Stomach smooth muscle (tissue), 2 donors: ENCODE measurements at regions not wholly inside any gene's neighbourhood (a gene's known extent, or its start where the extent isn't known, plus 50 kb on each side); places are given as distances from the start of the nearest gene placed in this dataset.
"Not testable (repeated sequence)": the region's sequence is repeated elsewhere in the genome, so short reads cannot be mapped to it uniquely, and the experiment has no call there.

Experiments used
- H3K27ac ChIP-seq: one replicate; pipeline ENCODE4 v1.7.0; 2013; ENCODE audit warnings: mild to moderate bottlenecking, low read length, inconsistent platforms
- H3K27me3 ChIP-seq, 2 donors: one replicate each; pipeline ENCODE4 v1.7.0; 2013; ENCODE audit warnings: low read length in 2 of 2; ENCODE audit not compliant: insufficient read depth in 2 of 2, control insufficient read depth in 1 of 2
- H3K36me3 ChIP-seq, 2 donors: one replicate each; pipeline ENCODE4 v1.7.0; 2013; ENCODE audit warnings: low read length in 2 of 2; ENCODE audit not compliant: control insufficient read depth in 2 of 2, insufficient read depth in 2 of 2
- H3K4me1 ChIP-seq: one replicate; pipeline ENCODE4 v1.7.0; 2013; ENCODE audit warnings: low read length; ENCODE audit not compliant: control insufficient read depth, insufficient read depth
- H3K4me3 ChIP-seq, 2 donors: one replicate each; pipeline ENCODE4 v1.7.0; 2013; ENCODE audit warnings: low read length in 2 of 2
- H3K9ac ChIP-seq, 2 donors: one replicate each; pipeline ENCODE4 v1.7.0; 2013; ENCODE audit warnings: low read length in 2 of 2, mild to moderate bottlenecking in 1 of 2
- H3K9me3 ChIP-seq, 2 donors: one replicate each; pipeline ENCODE4 v1.7.0; 2013; ENCODE audit warnings: low read length in 2 of 2; ENCODE audit not compliant: control insufficient read depth in 2 of 2
- donor health status: healthy.
- donor health status: Pancreatic carcinoma.

GRCh38 chr15:38127306-38127771, 125.3 kb upstream of the SPRED1 start:
- Histone ChIP-seq H3K9ac (no peak overlapping the region), H3K9me3 (no peaks in the 10 kb centered on the region), H3K36me3 (no peaks in the 10 kb centered on the region), H3K27ac (no peak overlapping the region), H3K27me3 (no peaks in the 10 kb centered on the region), H3K4me3 (no peak overlapping the region), H3K4me1 (no peaks in the 10 kb centered on the region)

- Histone ChIP-seq H3K4me3 (no peak overlapping the region), H3K36me3 (no peaks in the 10 kb centered on the region), H3K27ac (no peak overlapping the region), H3K27me3 (no peaks in the 10 kb centered on the region), H3K9ac (no peak overlapping the region), H3K4me1 (no peaks in the 10 kb centered on the region), H3K9me3 (no peaks in the 10 kb centered on the region)
Measured at GRCh38 chr15:38128341-38128781, 124.3 kb upstream of the SPRED1 start.

- Histone ChIP-seq H3K36me3 (no peaks in the 10 kb centered on the region), H3K9ac (no peak overlapping the region), H3K9me3 (no peaks in the 10 kb centered on the region), H3K4me3 (no peak overlapping the region), H3K27ac (peak overlapping the region; percentile 72), H3K27me3 (no peaks in the 10 kb centered on the region), H3K4me1 (no peaks in the 10 kb centered on the region)
Measured at GRCh38 chr15:38128921-38129320, 123.7 kb upstream of the SPRED1 start.

- H3K36me3 ChIP-seq: no peaks in the 10 kb centered on the region
- peak overlapping the region; percentile 62 to 67 for H3K9ac ChIP-seq
- peak overlapping the region; percentile 72 for H3K27ac ChIP-seq
- H3K9me3 ChIP-seq: no peaks in the 10 kb centered on the region
- H3K27me3 ChIP-seq: no peaks in the 10 kb centered on the region
- no peaks in the 10 kb centered on the region for H3K4me1 ChIP-seq
- H3K4me3 ChIP-seq: peak overlapping the region; percentile 17 to 44
Measured at GRCh38 chr15:38129531-38130204, 123.0 kb upstream of the SPRED1 start.

- Histone ChIP-seq H3K27ac (peak overlapping the region; percentile 72), H3K4me3 (peak overlapping the region; percentile 17 to 44), H3K27me3 (no peaks in the 10 kb centered on the region), H3K36me3 (no peaks in the 10 kb centered on the region), H3K9me3 (no peaks in the 10 kb centered on the region), H3K4me1 (no peaks in the 10 kb centered on the region), H3K9ac (peak overlapping the region; percentile 62 to 67)
Measured at GRCh38 chr15:38130205-38130567, 122.5 kb upstream of the SPRED1 start.

- Histone ChIP-seq H3K4me3 (no peak overlapping the region), H3K27me3 (no peaks in the 10 kb centered on the region), H3K4me1 (no peaks in the 10 kb centered on the region), H3K27ac (peak overlapping the region; percentile 72), H3K9ac (peak overlapping the region in 1 of 2 donors; percentile 67), H3K9me3 (no peaks in the 10 kb centered on the region), H3K36me3 (no peaks in the 10 kb centered on the region)
Measured at GRCh38 chr15:38130740-38131498, 121.7 kb upstream of the SPRED1 start.

- Histone ChIP-seq H3K27ac (no peak overlapping the region), H3K9ac (no peak overlapping the region), H3K36me3 (no peaks in the 10 kb centered on the region), H3K27me3 (no peaks in the 10 kb centered on the region), H3K4me1 (no peaks in the 10 kb centered on the region), H3K9me3 (no peaks in the 10 kb centered on the region), H3K4me3 (no peak overlapping the region)
Measured at GRCh38 chr15:38134252-38134651, 118.4 kb upstream of the SPRED1 start.

GRCh38 chr15:38142195-38142594, 110.4 kb upstream of the SPRED1 start:
- not testable (repeated sequence) for H3K9ac ChIP-seq, H3K4me3 ChIP-seq, H3K27ac ChIP-seq, H3K36me3 ChIP-seq, H3K27me3 ChIP-seq, H3K9me3 ChIP-seq, H3K4me1 ChIP-seq

GRCh38 chr15:38144921-38145320, 107.7 kb upstream of the SPRED1 start:
- Histone ChIP-seq H3K27ac (no peak overlapping the region), H3K4me1 (no peaks in the 10 kb centered on the region), H3K36me3 (no peaks in the 10 kb centered on the region), H3K27me3 (no peaks in the 10 kb centered on the region), H3K9me3 (no peaks in the 10 kb centered on the region), H3K4me3 (no peak overlapping the region), H3K9ac (no peak overlapping the region)

- no peaks in the 10 kb centered on the region for H3K4me1 ChIP-seq
- no peaks in the 10 kb centered on the region for H3K27me3 ChIP-seq
- no peaks in the 10 kb centered on the region for H3K9me3 ChIP-seq
- no peaks in the 10 kb centered on the region for H3K36me3 ChIP-seq
- no peak overlapping the region for H3K4me3 ChIP-seq
- H3K27ac ChIP-seq: no peak overlapping the region
- no peak overlapping the region for H3K9ac ChIP-seq
Measured at GRCh38 chr15:38145651-38146111, 107.0 kb upstream of the SPRED1 start.

GRCh38 chr15:38147246-38147645, 105.4 kb upstream of the SPRED1 start:
- no peaks in the 10 kb centered on the region for H3K36me3 ChIP-seq
- H3K27ac ChIP-seq: no peak overlapping the region
- H3K9ac ChIP-seq: no peak overlapping the region
- H3K9me3 ChIP-seq: no peaks in the 10 kb centered on the region
- H3K27me3 ChIP-seq: no peaks in the 10 kb centered on the region
- H3K4me1 ChIP-seq: no peaks in the 10 kb centered on the region
- no peak overlapping the region for H3K4me3 ChIP-seq
